Osteocyte (in vitro differentiated cells): ENCODE measurements at regions not wholly inside any gene's neighbourhood (a gene's known extent, or its start where the extent isn't known, plus 50 kb on each side); places are given as distances from the start of the nearest gene placed in this dataset.

ENCODE experiments used
- DNase-seq: peaks from one replicate; pipeline ENCODE4 v3.0.0; 2021; ENCODE audit warnings: mixed read lengths; ENCODE audit not compliant: unreplicated experiment; ENCODE audit errors: extremely low spot score
- H3K27ac Mint-ChIP-seq: one replicate; pipeline ENCODE4 v1.8.0; 2021; ENCODE audit warnings: mild to moderate bottlenecking, mixed read lengths; ENCODE audit not compliant: unreplicated experiment
- H3K27me3 Mint-ChIP-seq: one replicate; pipeline ENCODE4 v1.8.0; 2021; ENCODE audit warnings: mixed read lengths; ENCODE audit not compliant: unreplicated experiment
- H3K36me3 Mint-ChIP-seq: one replicate; pipeline ENCODE4 v1.8.0; 2021; ENCODE audit warnings: mixed read lengths; ENCODE audit not compliant: unreplicated experiment
- H3K4me1 Mint-ChIP-seq: one replicate; pipeline ENCODE4 v1.8.0; 2021; ENCODE audit warnings: mixed read lengths; ENCODE audit not compliant: unreplicated experiment
- H3K4me3 Mint-ChIP-seq: one replicate; pipeline ENCODE4 v1.8.0; 2021; ENCODE audit warnings: mild to moderate bottlenecking, moderate library complexity, mixed read lengths; ENCODE audit not compliant: unreplicated experiment
- H3K9me3 Mint-ChIP-seq: one replicate; pipeline ENCODE4 v1.8.0; 2021; ENCODE audit warnings: mixed read lengths; ENCODE audit not compliant: unreplicated experiment
- CTCF ChIP-seq: fragments of 200-600 bp; sonication (generic); IDR thresholded peaks from 2 replicates; pipeline ENCODE4 v1.5.0; 2021; ENCODE audit warnings: antibody characterized with exemption, mild to moderate bottlenecking, moderate library complexity

- peaks cover 4% of the 10 kb centered on the region for H3K9me3 Mint-ChIP-seq
- peaks cover 40% of the 10 kb centered on the region for H3K4me1 Mint-ChIP-seq
- no peak for DNase-seq
- no peak for TF ChIP-seq CTCF
- H3K27me3 Mint-ChIP-seq: no peaks in the 10 kb centered on the region
- H3K4me3 Mint-ChIP-seq: no peak overlapping the region
- H3K36me3 Mint-ChIP-seq: no peaks in the 10 kb centered on the region
- H3K27ac Mint-ChIP-seq: peak overlapping the region; percentile 70
Measured at GRCh38 chr5:17802256-17802655, 168.0 kb downstream of the TAF11L14 start.

- Mint-ChIP-seq H3K27ac (peak overlapping the region; percentile 50), H3K9me3 (peaks cover 4% of the 10 kb centered on the region), H3K27me3 (no peaks in the 10 kb centered on the region), H3K36me3 (no peaks in the 10 kb centered on the region), H3K4me1 (peaks cover 45% of the 10 kb centered on the region), H3K4me3 (no peak overlapping the region)
- TF ChIP-seq CTCF: no peak
- DNase-seq: no peak
Measured at GRCh38 chr5:17803971-17804370, 169.7 kb downstream of the TAF11L14 start.

- H3K27me3 Mint-ChIP-seq: no peaks in the 10 kb centered on the region
- H3K27ac Mint-ChIP-seq: no peak overlapping the region
- peaks cover 48% of the 10 kb centered on the region for H3K4me1 Mint-ChIP-seq
- H3K36me3 Mint-ChIP-seq: no peaks in the 10 kb centered on the region
- H3K9me3 Mint-ChIP-seq: peaks cover 4% of the 10 kb centered on the region
- no peak for DNase-seq
- no peak for TF ChIP-seq CTCF
- H3K4me3 Mint-ChIP-seq: no peak overlapping the region
Measured at GRCh38 chr5:17805227-17805825, 171.1 kb downstream of the TAF11L14 start.

GRCh38 chr5:17806818-17807468 lies 172.7 kb downstream of the TAF11L14 start:
- H3K4me3 Mint-ChIP-seq: no peak overlapping the region
- no peaks in the 10 kb centered on the region for H3K36me3 Mint-ChIP-seq
- H3K27me3 Mint-ChIP-seq: no peaks in the 10 kb centered on the region
- H3K4me1 Mint-ChIP-seq: peaks cover 44% of the 10 kb centered on the region
- no peak overlapping the region for H3K27ac Mint-ChIP-seq
- TF ChIP-seq CTCF: no peak
- H3K9me3 Mint-ChIP-seq: peaks cover 4% of the 10 kb centered on the region
- no peak for DNase-seq

- Mint-ChIP-seq H3K27me3 (no peaks in the 10 kb centered on the region), H3K36me3 (no peaks in the 10 kb centered on the region), H3K9me3 (peaks cover 7% of the 10 kb centered on the region), H3K4me1 (peaks cover 36% of the 10 kb centered on the region), H3K4me3 (no peak overlapping the region), H3K27ac (no peak overlapping the region)
- DNase-seq: no peak
- no peak for TF ChIP-seq CTCF
Measured at GRCh38 chr5:17808566-17808965, 174.3 kb downstream of the TAF11L14 start.
